ENCODE measurements at regions not wholly inside any gene's neighbourhood (a gene's known extent, or its start where the extent isn't known, plus 50 kb on each side); places are given as distances from the start of the nearest gene placed in this dataset.
"Not testable (repeated sequence)": the region's sequence is repeated elsewhere in the genome, so short reads cannot be mapped to it uniquely, and the experiment has no call there.

- no peak for DNase-seq
Observed at GRCh38 chr21:35482933-35483662, 434.0 kb upstream of the RUNX1 start.

GRCh38 chr21:35482096-35482495 lies 433.0 kb upstream of the RUNX1 start:
- no peak for DNase-seq

GRCh38 chr21:35481005-35481404 lies 431.9 kb upstream of the RUNX1 start:
- DNase-seq = no peak

GRCh38 chr21:35479529-35479928 lies 430.4 kb upstream of the RUNX1 start:
- DNase-seq = no peak

GRCh38 chr21:35479065-35479448 lies 430.0 kb upstream of the RUNX1 start:
- no peak for DNase-seq

GRCh38 chr21:35478161-35479064 lies 429.3 kb upstream of the RUNX1 start:
- no peak for DNase-seq

GRCh38 chr21:35477622-35478021 lies 428.5 kb upstream of the RUNX1 start:
- no peak for DNase-seq

GRCh38 chr21:35476621-35477395 lies 427.7 kb upstream of the RUNX1 start:
- no peak for DNase-seq

- DNase-seq = no peak
Observed at GRCh38 chr21:35475762-35476161, 426.7 kb upstream of the RUNX1 start.

GRCh38 chr21:35475009-35475408 lies 425.9 kb upstream of the RUNX1 start:
- DNase-seq = no peak

- no peak for DNase-seq
Observed at GRCh38 chr21:35473496-35473895, 424.4 kb upstream of the RUNX1 start.

GRCh38 chr21:35470522-35470921 lies 421.4 kb upstream of the RUNX1 start:
- DNase-seq = no peak

GRCh38 chr21:35469498-35469897 lies 420.4 kb upstream of the RUNX1 start:
- no peak for DNase-seq

GRCh38 chr21:35468991-35469390 lies 419.9 kb upstream of the RUNX1 start:
- no peak for DNase-seq

GRCh38 chr21:35467566-35467965 lies 418.5 kb upstream of the RUNX1 start:
- no peak for DNase-seq

- not testable (repeated sequence) for DNase-seq
Observed at GRCh38 chr21:35466681-35467080, 417.6 kb upstream of the RUNX1 start.

- no peak for DNase-seq
Observed at GRCh38 chr21:35465741-35466140, 416.6 kb upstream of the RUNX1 start.

GRCh38 chr21:35461700-35462099 lies 412.6 kb upstream of the RUNX1 start:
- DNase-seq = no peak

GRCh38 chr21:35460441-35460840 lies 411.3 kb upstream of the RUNX1 start:
- no peak for DNase-seq

- no peak for DNase-seq
Observed at GRCh38 chr21:35458405-35458804, 409.3 kb upstream of the RUNX1 start.

GRCh38 chr21:35457097-35457804 lies 408.1 kb upstream of the RUNX1 start:
- no peak for DNase-seq

- no peak for DNase-seq
Observed at GRCh38 chr21:35451276-35451675, 402.2 kb upstream of the RUNX1 start.

- DNase-seq = no peak
Observed at GRCh38 chr21:35450830-35451229, 401.7 kb upstream of the RUNX1 start.
